ENCODE measurements at regions not wholly inside any gene's neighbourhood (a gene's known extent, or its start where the extent isn't known, plus 50 kb on each side); places are given as distances from the start of the nearest gene placed in this dataset.

DNA sequence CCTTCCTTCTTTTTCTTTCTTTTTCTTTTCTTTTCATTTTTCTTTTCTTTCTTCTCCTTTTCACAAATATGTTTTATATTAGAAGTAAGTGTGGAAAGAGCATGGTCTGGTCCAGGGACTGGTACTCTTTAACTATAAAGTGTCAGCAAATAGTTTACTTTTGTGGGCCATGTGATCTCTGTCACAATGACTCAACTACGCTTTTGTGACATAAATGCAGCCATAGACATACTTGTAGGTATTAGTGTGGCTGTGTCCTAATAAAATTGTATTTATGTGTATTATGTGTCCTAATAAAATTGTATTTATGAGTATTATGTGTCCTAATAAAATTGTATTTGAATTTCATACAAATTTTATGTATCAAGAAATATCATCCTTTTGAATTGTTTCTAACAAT, 749.1 kb upstream of the ARPP21 start:
- no peak for TF ChIP-seq POLR2A (IDR thresholded peaks at IDR 0.05)
- TF ChIP-seq, protein P1, sequence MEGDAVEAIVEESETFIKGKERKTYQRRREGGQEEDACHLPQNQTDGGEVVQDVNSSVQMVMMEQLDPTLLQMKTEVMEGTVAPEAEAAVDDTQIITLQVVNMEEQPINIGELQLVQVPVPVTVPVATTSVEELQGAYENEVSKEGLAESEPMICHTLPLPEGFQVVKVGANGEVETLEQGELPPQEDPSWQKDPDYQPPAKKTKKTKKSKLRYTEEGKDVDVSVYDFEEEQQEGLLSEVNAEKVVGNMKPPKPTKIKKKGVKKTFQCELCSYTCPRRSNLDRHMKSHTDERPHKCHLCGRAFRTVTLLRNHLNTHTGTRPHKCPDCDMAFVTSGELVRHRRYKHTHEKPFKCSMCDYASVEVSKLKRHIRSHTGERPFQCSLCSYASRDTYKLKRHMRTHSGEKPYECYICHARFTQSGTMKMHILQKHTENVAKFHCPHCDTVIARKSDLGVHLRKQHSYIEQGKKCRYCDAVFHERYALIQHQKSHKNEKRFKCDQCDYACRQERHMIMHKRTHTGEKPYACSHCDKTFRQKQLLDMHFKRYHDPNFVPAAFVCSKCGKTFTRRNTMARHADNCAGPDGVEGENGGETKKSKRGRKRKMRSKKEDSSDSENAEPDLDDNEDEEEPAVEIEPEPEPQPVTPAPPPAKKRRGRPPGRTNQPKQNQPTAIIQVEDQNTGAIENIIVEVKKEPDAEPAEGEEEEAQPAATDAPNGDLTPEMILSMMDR (IDR thresholded peaks at IDR 0.05) = no peak
